Right atrium auricular region (tissue), 2 donors: ENCODE measurements at regions not wholly inside any gene's neighbourhood (a gene's known extent, or its start where the extent isn't known, plus 50 kb on each side); places are given as distances from the start of the nearest gene placed in this dataset.
A peak's percentile ranks its signal among the peaks of the same experiment; 100 is the strongest.

ENCODE experiments used
- DNase-seq: peaks from one replicate; pipeline ENCODE4 v3.0.0-alpha.2; 2019; ENCODE audit warnings: low spot score
- H3K27ac ChIP-seq, 2 donors: fragments of 200-600 bp; sonication (generic); 1 replicate in 1 of 2; 2 replicates in 1 of 2; pipeline ENCODE4 v1.5.1; 2016 to 2019
- H3K27me3 ChIP-seq, 2 donors: fragments of 200-600 bp; sonication (generic); one replicate each; pipeline versions ENCODE4 v1.5.1 to v1.6.0; 2017 to 2019
- H3K36me3 ChIP-seq: fragments of 200-600 bp; sonication (generic); one replicate; pipeline ENCODE4 v1.5.1; 2016
- H3K4me1 ChIP-seq, 2 donors: fragments of 200-600 bp; sonication (generic); one replicate each; pipeline versions ENCODE4 v1.5.1 to v1.6.0; 2017 to 2019
- H3K4me3 ChIP-seq, 2 donors: fragments of 200-600 bp; sonication (generic); 1 replicate in 1 of 2; 2 replicates in 1 of 2; pipeline ENCODE4 v1.5.1; 2017 to 2019; ENCODE audit warnings: mild to moderate bottlenecking in 1 of 2, moderate library complexity in 1 of 2
- H3K9me3 ChIP-seq, 2 donors: fragments of 200-600 bp; sonication (generic); one replicate each; pipeline ENCODE4 v1.5.1; 2019
- TF ChIP-seq, protein P1 (sequence below), 2 donors: fragments of 200-600 bp; sonication (generic); IDR thresholded peaks; one replicate each; pipeline ENCODE4 v1.5.1; 2019; ENCODE audit warnings: antibody characterized with exemption in 2 of 2

DNA sequence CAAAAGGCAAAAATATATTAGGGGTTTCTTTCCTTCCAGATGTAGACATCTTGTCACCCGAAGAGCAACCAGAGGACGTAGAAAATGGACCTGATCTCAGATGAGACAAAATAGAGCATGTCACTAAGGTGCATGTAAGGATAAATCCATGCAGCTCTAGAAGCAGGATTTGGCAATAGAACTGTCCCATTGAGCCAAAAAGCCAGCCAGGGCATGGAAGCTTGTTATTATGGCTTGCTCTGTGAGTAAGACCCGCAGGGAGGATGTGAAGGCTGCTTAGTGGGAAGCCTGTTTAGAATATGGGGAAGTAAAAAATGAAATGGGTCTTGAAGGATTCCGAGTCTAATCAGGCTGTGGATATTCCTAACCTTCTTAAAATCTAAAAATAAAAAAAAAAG is 165.6 kb upstream of the MPDZ start:
- Histone ChIP-seq H3K27me3 (no peaks in the 10 kb centered on the region), H3K27ac (peak overlapping the region; percentile 57 to 64), H3K4me1 (peaks cover 0 to 23% of the 10 kb centered on the region in 2 donors), H3K4me3 (no peak overlapping the region), H3K9me3 (no peaks in the 10 kb centered on the region), H3K36me3 (no peaks in the 10 kb centered on the region)
- TF ChIP-seq, protein P1, sequence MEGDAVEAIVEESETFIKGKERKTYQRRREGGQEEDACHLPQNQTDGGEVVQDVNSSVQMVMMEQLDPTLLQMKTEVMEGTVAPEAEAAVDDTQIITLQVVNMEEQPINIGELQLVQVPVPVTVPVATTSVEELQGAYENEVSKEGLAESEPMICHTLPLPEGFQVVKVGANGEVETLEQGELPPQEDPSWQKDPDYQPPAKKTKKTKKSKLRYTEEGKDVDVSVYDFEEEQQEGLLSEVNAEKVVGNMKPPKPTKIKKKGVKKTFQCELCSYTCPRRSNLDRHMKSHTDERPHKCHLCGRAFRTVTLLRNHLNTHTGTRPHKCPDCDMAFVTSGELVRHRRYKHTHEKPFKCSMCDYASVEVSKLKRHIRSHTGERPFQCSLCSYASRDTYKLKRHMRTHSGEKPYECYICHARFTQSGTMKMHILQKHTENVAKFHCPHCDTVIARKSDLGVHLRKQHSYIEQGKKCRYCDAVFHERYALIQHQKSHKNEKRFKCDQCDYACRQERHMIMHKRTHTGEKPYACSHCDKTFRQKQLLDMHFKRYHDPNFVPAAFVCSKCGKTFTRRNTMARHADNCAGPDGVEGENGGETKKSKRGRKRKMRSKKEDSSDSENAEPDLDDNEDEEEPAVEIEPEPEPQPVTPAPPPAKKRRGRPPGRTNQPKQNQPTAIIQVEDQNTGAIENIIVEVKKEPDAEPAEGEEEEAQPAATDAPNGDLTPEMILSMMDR (IDR thresholded peaks at IDR 0.05): no peak
- no peak for DNase-seq

DNA sequence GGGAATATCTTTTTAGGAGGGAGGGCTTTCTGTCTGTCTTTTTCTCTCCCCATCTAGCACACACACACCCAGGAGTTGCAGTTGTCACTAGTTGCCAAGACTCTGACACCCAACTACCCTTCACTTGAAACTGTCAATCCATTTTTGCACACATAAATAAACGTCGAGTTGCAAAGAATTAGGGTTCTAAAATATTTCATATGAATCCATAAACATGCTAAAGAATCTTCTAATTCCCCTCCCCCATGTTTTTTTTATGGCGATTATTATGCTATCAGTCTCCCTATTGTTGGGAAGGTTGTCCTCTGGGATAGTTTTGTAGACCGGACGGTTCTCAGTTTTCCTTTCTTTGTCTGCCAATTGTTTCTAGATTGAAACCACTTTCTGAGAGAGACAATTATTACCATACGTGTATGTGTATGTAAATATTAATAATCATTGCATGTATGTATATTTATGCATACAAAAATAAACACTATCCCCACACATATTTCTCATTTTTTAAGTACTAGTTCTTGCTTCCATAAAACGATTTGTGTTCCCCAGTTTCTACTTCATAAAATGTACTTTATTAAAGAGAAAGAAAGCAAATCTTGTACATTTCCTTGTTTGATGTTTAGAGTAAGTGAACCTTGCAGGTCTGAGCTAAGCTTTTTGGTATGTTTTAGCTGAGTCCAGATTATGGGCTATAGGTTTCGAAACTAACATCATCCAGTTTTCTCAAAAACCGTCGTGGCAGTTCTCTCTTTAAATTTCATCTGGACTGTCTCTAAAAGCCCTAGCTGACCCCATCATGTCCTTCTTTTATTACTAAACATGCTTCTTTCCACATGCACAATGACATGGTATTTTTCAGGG is 165.0 kb upstream of the MPDZ start:
- no peak for DNase-seq
- TF ChIP-seq, protein P1 (IDR thresholded peaks at IDR 0.05): no peak
- Histone ChIP-seq H3K4me3 (peak overlapping the region in 1 of 2 donors; percentile 23), H3K27ac (peak overlapping the region; percentile 57 to 64), H3K36me3 (no peaks in the 10 kb centered on the region), H3K4me1 (peaks cover 0 to 29% of the 10 kb centered on the region in 2 donors), H3K9me3 (no peaks in the 10 kb centered on the region), H3K27me3 (no peaks in the 10 kb centered on the region)

DNA sequence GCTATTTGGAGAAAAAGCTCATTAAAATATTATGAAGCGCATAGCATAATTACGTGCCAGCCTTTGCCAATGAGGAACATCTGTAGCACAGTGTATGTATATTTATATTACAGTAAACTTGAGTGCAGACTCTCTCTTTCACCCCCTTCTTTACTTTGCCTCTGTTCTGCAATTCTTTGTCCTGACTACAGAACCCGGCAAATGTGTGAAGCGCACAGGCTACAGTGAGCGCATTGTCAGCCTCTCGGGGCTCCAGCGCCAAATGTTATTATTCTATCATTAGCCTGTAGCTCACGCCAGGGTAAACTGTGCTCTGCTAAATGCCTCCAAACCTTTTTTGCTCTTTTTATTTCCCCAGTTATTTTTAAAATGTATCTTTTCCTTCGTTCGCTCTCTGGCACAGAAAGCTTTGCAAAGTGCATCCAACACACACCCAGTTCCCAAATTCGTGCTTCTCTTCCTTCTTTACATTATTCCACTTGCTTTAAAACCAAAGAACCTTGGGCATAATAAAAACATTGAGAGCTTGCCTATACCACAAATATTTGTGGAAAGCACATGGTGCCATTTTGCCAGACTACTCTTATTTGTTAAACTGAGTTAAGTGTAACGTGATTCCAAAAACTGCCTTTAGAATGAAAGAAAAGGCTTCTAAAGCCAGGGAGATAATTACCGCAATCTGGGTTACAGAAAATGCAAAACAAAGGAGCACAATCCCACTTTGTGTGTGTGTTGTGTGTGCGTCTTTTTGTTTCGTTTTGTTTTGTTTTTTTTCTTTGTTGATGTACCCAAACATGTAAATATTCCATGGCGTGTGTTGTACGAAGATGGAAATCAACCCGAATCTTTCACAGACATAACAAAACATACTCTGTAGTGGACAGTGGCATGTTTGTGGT is 164.1 kb upstream of the MPDZ start:
- Histone ChIP-seq H3K9me3 (no peaks in the 10 kb centered on the region), H3K4me3 (peak overlapping the region in 1 of 2 donors; percentile 23), H3K4me1 (peaks cover 0 to 30% of the 10 kb centered on the region in 2 donors), H3K36me3 (no peaks in the 10 kb centered on the region), H3K27me3 (no peaks in the 10 kb centered on the region), H3K27ac (peak overlapping the region; percentile 57 to 64)
- TF ChIP-seq, protein P1 (IDR thresholded peaks at IDR 0.05): no peak
- no peak for DNase-seq

DNA sequence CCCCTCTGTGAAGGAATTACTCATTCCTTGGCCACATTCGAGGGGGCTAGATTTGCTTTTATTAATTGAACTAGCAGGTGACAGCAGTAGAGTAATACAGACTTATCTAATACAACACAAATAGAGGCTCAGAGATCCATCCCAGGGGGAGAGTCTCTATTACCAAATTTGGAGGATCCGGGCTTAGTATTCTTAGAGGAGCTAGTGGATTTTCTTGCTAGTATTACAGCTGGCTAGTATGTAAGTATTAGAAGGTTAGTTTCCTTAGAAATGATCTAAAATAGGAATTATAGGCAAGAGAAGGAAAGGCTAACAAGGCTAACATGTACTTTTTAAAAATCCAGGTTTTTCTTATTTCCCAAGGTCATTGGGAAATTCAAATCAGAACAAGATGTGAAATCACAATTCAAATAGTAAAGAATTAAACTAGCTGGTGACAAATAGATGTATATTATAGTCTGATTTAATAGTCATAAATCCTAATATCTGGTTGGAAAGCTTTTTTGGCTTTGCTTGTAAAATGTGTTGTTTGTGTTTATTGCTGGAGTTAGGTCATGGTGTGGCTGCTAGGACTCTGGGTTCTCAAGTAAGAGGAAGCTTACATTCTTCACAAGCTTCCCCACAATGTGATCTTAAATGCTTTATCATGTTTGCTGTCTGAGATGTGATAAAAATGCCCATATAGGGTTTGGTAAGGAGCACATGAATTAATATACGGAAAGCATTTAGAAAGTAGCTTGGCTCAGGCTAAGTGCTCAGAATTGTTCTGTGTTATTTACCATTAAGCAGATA is 160.4 kb upstream of the MPDZ start:
- H3K4me3 ChIP-seq: no peak overlapping the region
- no peak overlapping the region for H3K27ac ChIP-seq
- H3K36me3 ChIP-seq: no peaks in the 10 kb centered on the region
- no peaks in the 10 kb centered on the region for H3K9me3 ChIP-seq
- TF ChIP-seq, protein P1 (IDR thresholded peaks at IDR 0.05): no peak
- peaks cover 0 to 8% of the 10 kb centered on the region in 2 donors for H3K4me1 ChIP-seq
- no peak for DNase-seq
- no peaks in the 10 kb centered on the region for H3K27me3 ChIP-seq

DNA sequence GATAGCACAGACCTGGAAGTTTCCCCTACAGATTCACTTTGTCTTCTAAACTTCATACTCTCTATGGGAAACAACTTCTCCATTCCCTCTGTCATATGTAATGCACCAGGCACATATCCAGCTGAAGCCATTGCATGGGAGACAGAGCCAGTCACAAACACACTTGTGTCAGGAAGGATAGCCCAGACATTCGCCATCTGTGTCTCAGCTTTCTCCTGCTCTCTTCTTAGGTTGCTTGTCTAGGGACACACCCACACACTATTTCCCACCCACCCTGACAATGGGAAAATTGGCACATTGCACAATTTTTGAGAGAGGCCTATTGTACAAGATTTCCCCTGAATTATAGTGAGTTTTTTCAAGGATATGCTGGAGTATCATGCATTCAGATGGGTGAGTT is 158.4 kb upstream of the MPDZ start:
- no peaks in the 10 kb centered on the region for H3K9me3 ChIP-seq
- H3K36me3 ChIP-seq: no peaks in the 10 kb centered on the region
- TF ChIP-seq, protein P1 (IDR thresholded peaks at IDR 0.05): no peak
- no peak for DNase-seq
- H3K27me3 ChIP-seq: no peaks in the 10 kb centered on the region
- H3K4me1 ChIP-seq: peaks cover 0 to 8% of the 10 kb centered on the region in 2 donors
- no peak overlapping the region for H3K27ac ChIP-seq
- H3K4me3 ChIP-seq: no peak overlapping the region
